HL-60 (cell line): ENCODE measurements at regions not wholly inside any gene's neighbourhood (a gene's known extent, or its start where the extent isn't known, plus 50 kb on each side); places are given as distances from the start of the nearest gene placed in this dataset.
A peak's percentile ranks its signal among the peaks of the same experiment; 100 is the strongest.

Source experiments
- SPI1 ChIP-seq: IDR thresholded peaks from 2 replicates; pipeline ENCODE4 v1.6.1; 2012; ENCODE audit warnings: low read depth, mild to moderate bottlenecking, borderline replicate concordance
- TF ChIP-seq, protein P1 (sequence below): IDR thresholded peaks from one replicate; pipeline ENCODE4 v1.5.1; 2011; ENCODE audit warnings: low read length, control low read depth, inconsistent platforms; ENCODE audit not compliant: insufficient read depth
- TF ChIP-seq, protein P2 (sequence below): IDR thresholded peaks from 2 replicates; pipeline ENCODE4 v1.6.1; 2012; ENCODE audit warnings: low read depth; ENCODE audit not compliant: insufficient replicate concordance

DNA sequence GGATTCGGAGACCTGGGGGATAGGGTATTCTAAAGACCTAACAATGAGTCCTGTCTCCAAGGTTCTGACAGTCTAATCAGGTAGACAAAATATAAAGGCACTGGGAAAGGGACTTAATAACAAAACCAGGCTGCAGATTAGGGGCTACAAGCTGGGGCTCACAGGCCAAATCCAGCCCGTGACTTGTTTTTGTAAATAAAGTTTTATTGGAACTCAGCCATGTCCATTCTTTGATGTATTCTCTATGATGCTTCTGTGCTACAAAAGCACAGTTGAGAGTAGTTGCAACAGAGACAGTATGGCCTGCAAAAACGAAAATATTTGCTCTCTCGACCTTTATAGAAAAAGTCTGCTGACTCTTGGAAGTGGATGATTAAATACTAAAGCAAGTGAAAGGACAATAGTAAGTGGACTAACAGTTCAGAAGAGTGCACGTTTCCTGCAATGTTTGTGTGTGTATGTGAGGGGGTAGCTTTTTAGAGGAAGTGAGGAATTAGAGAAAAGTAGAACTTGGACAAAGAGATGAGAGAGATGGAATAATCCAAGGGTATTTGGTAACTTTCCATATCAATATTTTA, 115.4 kb upstream of the ZFHX3 start:
- TF ChIP-seq, protein P1, sequence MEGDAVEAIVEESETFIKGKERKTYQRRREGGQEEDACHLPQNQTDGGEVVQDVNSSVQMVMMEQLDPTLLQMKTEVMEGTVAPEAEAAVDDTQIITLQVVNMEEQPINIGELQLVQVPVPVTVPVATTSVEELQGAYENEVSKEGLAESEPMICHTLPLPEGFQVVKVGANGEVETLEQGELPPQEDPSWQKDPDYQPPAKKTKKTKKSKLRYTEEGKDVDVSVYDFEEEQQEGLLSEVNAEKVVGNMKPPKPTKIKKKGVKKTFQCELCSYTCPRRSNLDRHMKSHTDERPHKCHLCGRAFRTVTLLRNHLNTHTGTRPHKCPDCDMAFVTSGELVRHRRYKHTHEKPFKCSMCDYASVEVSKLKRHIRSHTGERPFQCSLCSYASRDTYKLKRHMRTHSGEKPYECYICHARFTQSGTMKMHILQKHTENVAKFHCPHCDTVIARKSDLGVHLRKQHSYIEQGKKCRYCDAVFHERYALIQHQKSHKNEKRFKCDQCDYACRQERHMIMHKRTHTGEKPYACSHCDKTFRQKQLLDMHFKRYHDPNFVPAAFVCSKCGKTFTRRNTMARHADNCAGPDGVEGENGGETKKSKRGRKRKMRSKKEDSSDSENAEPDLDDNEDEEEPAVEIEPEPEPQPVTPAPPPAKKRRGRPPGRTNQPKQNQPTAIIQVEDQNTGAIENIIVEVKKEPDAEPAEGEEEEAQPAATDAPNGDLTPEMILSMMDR = no peak
- TF ChIP-seq, protein P2, sequence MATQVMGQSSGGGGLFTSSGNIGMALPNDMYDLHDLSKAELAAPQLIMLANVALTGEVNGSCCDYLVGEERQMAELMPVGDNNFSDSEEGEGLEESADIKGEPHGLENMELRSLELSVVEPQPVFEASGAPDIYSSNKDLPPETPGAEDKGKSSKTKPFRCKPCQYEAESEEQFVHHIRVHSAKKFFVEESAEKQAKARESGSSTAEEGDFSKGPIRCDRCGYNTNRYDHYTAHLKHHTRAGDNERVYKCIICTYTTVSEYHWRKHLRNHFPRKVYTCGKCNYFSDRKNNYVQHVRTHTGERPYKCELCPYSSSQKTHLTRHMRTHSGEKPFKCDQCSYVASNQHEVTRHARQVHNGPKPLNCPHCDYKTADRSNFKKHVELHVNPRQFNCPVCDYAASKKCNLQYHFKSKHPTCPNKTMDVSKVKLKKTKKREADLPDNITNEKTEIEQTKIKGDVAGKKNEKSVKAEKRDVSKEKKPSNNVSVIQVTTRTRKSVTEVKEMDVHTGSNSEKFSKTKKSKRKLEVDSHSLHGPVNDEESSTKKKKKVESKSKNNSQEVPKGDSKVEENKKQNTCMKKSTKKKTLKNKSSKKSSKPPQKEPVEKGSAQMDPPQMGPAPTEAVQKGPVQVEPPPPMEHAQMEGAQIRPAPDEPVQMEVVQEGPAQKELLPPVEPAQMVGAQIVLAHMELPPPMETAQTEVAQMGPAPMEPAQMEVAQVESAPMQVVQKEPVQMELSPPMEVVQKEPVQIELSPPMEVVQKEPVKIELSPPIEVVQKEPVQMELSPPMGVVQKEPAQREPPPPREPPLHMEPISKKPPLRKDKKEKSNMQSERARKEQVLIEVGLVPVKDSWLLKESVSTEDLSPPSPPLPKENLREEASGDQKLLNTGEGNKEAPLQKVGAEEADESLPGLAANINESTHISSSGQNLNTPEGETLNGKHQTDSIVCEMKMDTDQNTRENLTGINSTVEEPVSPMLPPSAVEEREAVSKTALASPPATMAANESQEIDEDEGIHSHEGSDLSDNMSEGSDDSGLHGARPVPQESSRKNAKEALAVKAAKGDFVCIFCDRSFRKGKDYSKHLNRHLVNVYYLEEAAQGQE = no peak
- TF ChIP-seq SPI1 = 0 out of 2 replicates have a peak, but pooled peaks have one; percentile 11
